ENCODE measurements at regions not wholly inside any gene's neighbourhood (a gene's known extent, or its start where the extent isn't known, plus 50 kb on each side); places are given as distances from the start of the nearest gene placed in this dataset.

GRCh38 chr17:79529661-79530081 lies 81.2 kb downstream of the RBFOX3 start:
- Histone ChIP-seq H3K27me3 (ENCODE audit: low read length) (no peaks in the 10 kb centered on the region), H3K9me3 (ENCODE audit: low read length) (no peaks in the 10 kb centered on the region), H3K27ac (ENCODE audit: low read length) (no peak overlapping the region), H3K4me3 (ENCODE audit: low read length) (no peak overlapping the region), H3K36me3 (ENCODE audit: insufficient read depth, low read length) (no peaks in the 10 kb centered on the region), H4K20me1 (ENCODE audit: insufficient read depth, low read depth, low read length) (no peaks in the 10 kb centered on the region), H3K9me2 (replicated peaks; ENCODE audit: insufficient read depth, low read length) (no peaks in the 10 kb centered on the region), H2AFZ (ENCODE audit: low read length) (no peak overlapping the region), H3K4me1 (ENCODE audit: low read length) (no peaks in the 10 kb centered on the region), H3K9ac (ENCODE audit: low read length) (no peak overlapping the region), H3K79me2 (ENCODE audit: low read length) (no peaks in the 10 kb centered on the region), H3K4me2 (ENCODE audit: low read depth, low read length, poor library complexity, severe bottlenecking) (no peak overlapping the region)
- no peak for DNase-seq

- Histone ChIP-seq H3K9me2 (replicated peaks; ENCODE audit: insufficient read depth, low read length) (no peaks in the 10 kb centered on the region), H3K4me1 (ENCODE audit: low read length) (no peaks in the 10 kb centered on the region), H3K27me3 (ENCODE audit: low read length) (no peaks in the 10 kb centered on the region)
Measured at GRCh38 chr17:79528592-79529125, 82.2 kb downstream of the RBFOX3 start.

GRCh38 chr17:79527306-79527705 lies 83.5 kb downstream of the RBFOX3 start:
- no peaks in the 10 kb centered on the region for H3K79me2 ChIP-seq (ENCODE audit: low read length)
- no peak overlapping the region for H3K9ac ChIP-seq (ENCODE audit: low read length)
- no peaks in the 10 kb centered on the region for H4K20me1 ChIP-seq (ENCODE audit: insufficient read depth, low read depth, low read length)
- H3K4me3 ChIP-seq (ENCODE audit: low read length), result no peak overlapping the region
- H3K4me1 ChIP-seq (ENCODE audit: low read length), result no peaks in the 10 kb centered on the region
- H3K36me3 ChIP-seq (ENCODE audit: insufficient read depth, low read length), result no peaks in the 10 kb centered on the region
- no peak overlapping the region for H2AFZ ChIP-seq (ENCODE audit: low read length)
- no peak for DNase-seq
- no peaks in the 10 kb centered on the region for H3K9me2 ChIP-seq (replicated peaks; ENCODE audit: insufficient read depth, low read length)
- H3K4me2 ChIP-seq (ENCODE audit: low read depth, low read length, poor library complexity, severe bottlenecking), result no peak overlapping the region
- H3K27ac ChIP-seq (ENCODE audit: low read length), result no peak overlapping the region
- no peaks in the 10 kb centered on the region for H3K27me3 ChIP-seq (ENCODE audit: low read length)
- no peaks in the 10 kb centered on the region for H3K9me3 ChIP-seq (ENCODE audit: low read length)

More at GRCh38 chr17:79528592-79529125, 82.2 kb downstream of the RBFOX3 start:
- Histone ChIP-seq H3K27ac (ENCODE audit: low read length) (no peak overlapping the region), H3K4me3 (ENCODE audit: low read length) (no peak overlapping the region), H3K79me2 (ENCODE audit: low read length) (no peaks in the 10 kb centered on the region), H2AFZ (ENCODE audit: low read length) (no peak overlapping the region), H3K36me3 (ENCODE audit: insufficient read depth, low read length) (no peaks in the 10 kb centered on the region), H3K9ac (ENCODE audit: low read length) (no peak overlapping the region), H4K20me1 (ENCODE audit: insufficient read depth, low read depth, low read length) (no peaks in the 10 kb centered on the region), H3K4me2 (ENCODE audit: low read depth, low read length, poor library complexity, severe bottlenecking) (no peak overlapping the region), H3K9me3 (ENCODE audit: low read length) (no peaks in the 10 kb centered on the region)
- no peak for DNase-seq

GRCh38 chr17:79525793-79526677 lies 84.8 kb downstream of the RBFOX3 start:
- Histone ChIP-seq H3K27me3 (ENCODE audit: low read length) (no peaks in the 10 kb centered on the region), H3K4me2 (ENCODE audit: low read depth, low read length, poor library complexity, severe bottlenecking) (no peak overlapping the region), H3K36me3 (ENCODE audit: insufficient read depth, low read length) (no peaks in the 10 kb centered on the region), H3K9ac (ENCODE audit: low read length) (no peak overlapping the region), H4K20me1 (ENCODE audit: insufficient read depth, low read depth, low read length) (no peaks in the 10 kb centered on the region), H3K4me3 (ENCODE audit: low read length) (no peak overlapping the region), H3K9me3 (ENCODE audit: low read length) (no peaks in the 10 kb centered on the region), H3K9me2 (replicated peaks; ENCODE audit: insufficient read depth, low read length) (no peaks in the 10 kb centered on the region), H3K27ac (ENCODE audit: low read length) (no peak overlapping the region), H3K4me1 (ENCODE audit: low read length) (no peaks in the 10 kb centered on the region), H3K79me2 (ENCODE audit: low read length) (no peaks in the 10 kb centered on the region), H2AFZ (ENCODE audit: low read length) (no peak overlapping the region)
- no peak for DNase-seq

GRCh38 chr17:79524213-79525187 lies 86.4 kb downstream of the RBFOX3 start:
- Histone ChIP-seq H3K36me3 (ENCODE audit: insufficient read depth, low read length) (no peaks in the 10 kb centered on the region), H3K79me2 (ENCODE audit: low read length) (no peaks in the 10 kb centered on the region), H3K27ac (ENCODE audit: low read length) (no peak overlapping the region), H3K9me2 (replicated peaks; ENCODE audit: insufficient read depth, low read length) (no peaks in the 10 kb centered on the region), H3K4me3 (ENCODE audit: low read length) (no peak overlapping the region), H4K20me1 (ENCODE audit: insufficient read depth, low read depth, low read length) (no peaks in the 10 kb centered on the region), H3K4me2 (ENCODE audit: low read depth, low read length, poor library complexity, severe bottlenecking) (no peak overlapping the region), H3K27me3 (ENCODE audit: low read length) (no peaks in the 10 kb centered on the region), H2AFZ (ENCODE audit: low read length) (no peak overlapping the region), H3K4me1 (ENCODE audit: low read length) (no peaks in the 10 kb centered on the region), H3K9ac (ENCODE audit: low read length) (no peak overlapping the region), H3K9me3 (ENCODE audit: low read length) (no peaks in the 10 kb centered on the region)
- DNase-seq, result no peak

- no peak overlapping the region for H3K4me3 ChIP-seq (ENCODE audit: low read length)
- H3K9me2 ChIP-seq (replicated peaks; ENCODE audit: insufficient read depth, low read length), result no peaks in the 10 kb centered on the region
- no peaks in the 10 kb centered on the region for H3K9me3 ChIP-seq (ENCODE audit: low read length)
- H4K20me1 ChIP-seq (ENCODE audit: insufficient read depth, low read depth, low read length), result no peaks in the 10 kb centered on the region
- H3K4me1 ChIP-seq (ENCODE audit: low read length), result no peaks in the 10 kb centered on the region
- H3K27me3 ChIP-seq (ENCODE audit: low read length), result no peaks in the 10 kb centered on the region
- H2AFZ ChIP-seq (ENCODE audit: low read length), result no peak overlapping the region
- no peak for DNase-seq
- no peak overlapping the region for H3K4me2 ChIP-seq (ENCODE audit: low read depth, low read length, poor library complexity, severe bottlenecking)
- H3K9ac ChIP-seq (ENCODE audit: low read length), result no peak overlapping the region
- no peak overlapping the region for H3K27ac ChIP-seq (ENCODE audit: low read length)
- no peaks in the 10 kb centered on the region for H3K79me2 ChIP-seq (ENCODE audit: low read length)
- no peaks in the 10 kb centered on the region for H3K36me3 ChIP-seq (ENCODE audit: insufficient read depth, low read length)
Measured at GRCh38 chr17:79522414-79522813, 88.4 kb downstream of the RBFOX3 start.

GRCh38 chr17:79521225-79521624 lies 89.6 kb downstream of the RBFOX3 start:
- no peaks in the 10 kb centered on the region for H4K20me1 ChIP-seq (ENCODE audit: insufficient read depth, low read depth, low read length)
- no peaks in the 10 kb centered on the region for H3K4me1 ChIP-seq (ENCODE audit: low read length)
- no peak overlapping the region for H3K4me2 ChIP-seq (ENCODE audit: low read depth, low read length, poor library complexity, severe bottlenecking)
- H2AFZ ChIP-seq (ENCODE audit: low read length), result no peak overlapping the region
- no peaks in the 10 kb centered on the region for H3K79me2 ChIP-seq (ENCODE audit: low read length)
- no peak overlapping the region for H3K27ac ChIP-seq (ENCODE audit: low read length)
- no peak overlapping the region for H3K9ac ChIP-seq (ENCODE audit: low read length)
- no peak overlapping the region for H3K4me3 ChIP-seq (ENCODE audit: low read length)
- no peaks in the 10 kb centered on the region for H3K9me3 ChIP-seq (ENCODE audit: low read length)
- no peaks in the 10 kb centered on the region for H3K9me2 ChIP-seq (replicated peaks; ENCODE audit: insufficient read depth, low read length)
- H3K27me3 ChIP-seq (ENCODE audit: low read length), result no peaks in the 10 kb centered on the region
- H3K36me3 ChIP-seq (ENCODE audit: insufficient read depth, low read length), result no peaks in the 10 kb centered on the region
- DNase-seq, result no peak
